ENCODE measurements at regions not wholly inside any gene's neighbourhood (a gene's known extent, or its start where the extent isn't known, plus 50 kb on each side); places are given as distances from the start of the nearest gene placed in this dataset.
A peak's percentile ranks its signal among the peaks of the same experiment; 100 is the strongest.

GRCh38 chr14:38616959-38617358 is 361.1 kb upstream of the CLEC14A start:
- 86% methylated on average over 4 of the region's 4 CpGs; no CpG with 5 or more reads in 1 of the 2 experiments for WGBS, 2 experiments (ENCODE audit: extremely low coverage in 1 of 2, insufficient coverage in 1 of 2, insufficient read length in 1 of 2, insufficient replicate concordance in 2 of 2, low coverage in 1 of 2, low lambda C conversion rate in 2 of 2, missing lambda C conversion rate in 1 of 2)
- Histone ChIP-seq H3K4me1 (replicated peaks in 1 of 4; ENCODE audit: control insufficient read depth in 3 of 4, insufficient read depth in 4 of 4, low read length in 3 of 4) (no peaks in the 10 kb centered on the region; a peak in 1 of 7 replicates), H3K23me2 (ENCODE audit: low read depth, low read length) (no peaks in the 10 kb centered on the region), H3K18ac (ENCODE audit: extremely low read depth, low read length) (no peak overlapping the region), H2AK5ac (ENCODE audit: low read depth, low read length) (no peak overlapping the region), H3K4me2 (ENCODE audit: insufficient read depth in 1 of 2, low read depth in 2 of 2, low read length in 2 of 2) (no peak overlapping the region), H3K14ac (ENCODE audit: insufficient read length) (no peak overlapping the region), H2BK15ac (ENCODE audit: low read length) (no peak overlapping the region), H3K27me3 (replicated peaks in 1 of 4; ENCODE audit: control insufficient read depth in 3 of 4, extremely low read depth in 1 of 4, insufficient read depth in 3 of 4, low read length in 3 of 4) (no peaks in the 10 kb centered on the region), H4K20me1 (replicated peaks in 1 of 2; ENCODE audit: control insufficient read depth in 1 of 2, insufficient read depth in 2 of 2, low read length in 2 of 2) (no peaks in the 10 kb centered on the region), H2BK20ac (ENCODE audit: low read length) (no peak overlapping the region), H2BK5ac (ENCODE audit: low read depth, low read length) (no peak overlapping the region), H3K27ac (ENCODE audit: low read depth, low read length) (no peak overlapping the region), H2AFZ (ENCODE audit: low read length) (peak overlapping the region; percentile 89), H3K9ac (replicated peaks in 1 of 4; ENCODE audit: extremely low read depth in 1 of 4, low read depth in 3 of 4, low read length in 3 of 4) (no peak overlapping the region), H4K5ac (ENCODE audit: insufficient read length, low read depth, low read length) (no peak overlapping the region), H3K36me3 (ENCODE audit: control insufficient read depth in 2 of 4, insufficient read depth in 4 of 4, low read length in 3 of 4) (no peaks in the 10 kb centered on the region), H3K23ac (ENCODE audit: insufficient read length) (no peak overlapping the region), H2BK12ac (ENCODE audit: low read depth, low read length) (no peak overlapping the region), H3K4me3 (ENCODE audit: extremely low read depth in 1 of 4, insufficient read depth in 2 of 4, low read depth in 3 of 4, low read length in 4 of 4) (no peak overlapping the region), H4K8ac (ENCODE audit: extremely low read depth, insufficient read depth, low read length) (no peak overlapping the region), H3K9me3 (ENCODE audit: insufficient read depth in 2 of 2, low read depth in 1 of 2, low read length in 1 of 2) (peaks cover 0 to 4% of the 10 kb centered on the region in 2 experiments; a peak in 1 of 4 replicates), H3K79me2 (ENCODE audit: control insufficient read depth in 1 of 2, insufficient read depth in 2 of 2, low read length in 2 of 2) (no peaks in the 10 kb centered on the region), H4K91ac (replicated peaks; ENCODE audit: insufficient read length, low read length) (no peak overlapping the region), H2BK120ac (replicated peaks; ENCODE audit: low read depth, low read length) (no peak overlapping the region), H3K56ac (replicated peaks; ENCODE audit: insufficient read length, low read depth, low read length) (no peak overlapping the region), H3K4ac (replicated peaks; ENCODE audit: insufficient read length, low read depth, low read length) (no peak overlapping the region), H3K79me1 (ENCODE audit: low read depth, low read length) (no peaks in the 10 kb centered on the region)
- no peak for DNase-seq (ENCODE audit: low read depth in 1 of 2, low spot score in 2 of 2)
- ChIA-PET POLR2A (ENCODE audit: partially characterized antibody) (no interaction called here), CTCF (ENCODE audit: partially characterized antibody) (interaction anchor here (0.8 kb wide), 1 partner anchor 18 kb away, joined by 3 read pairs; no protein-coding TSS in a partner anchor)
- no peak for FAIRE-seq
- no peak for TF ChIP-seq ZNF274 (IDR thresholded peaks at IDR 0.05; ENCODE audit: borderline replicate concordance, extremely low read depth, low read length)
- TF ChIP-seq ATF2 (IDR thresholded peaks at IDR 0.05; ENCODE audit: low read length) = no peak
- TF ChIP-seq TAF7 (optimal IDR thresholded peaks at IDR 0.05; ENCODE audit: borderline replicate concordance, low read depth, low read length) = no peak
- no peak for TF ChIP-seq USF2 (IDR thresholded peaks at IDR 0.05; ENCODE audit: low read length)
- TF ChIP-seq CEBPB (IDR thresholded peaks at IDR 0.05; ENCODE audit: low read depth, low read length) = no peak
- no peak for TF ChIP-seq MAFK (IDR thresholded peaks at IDR 0.05; ENCODE audit: low read depth, low read length)
- TF ChIP-seq TEAD4 (IDR thresholded peaks at IDR 0.05; ENCODE audit: low read depth, low read length) = no peak
- no peak for TF ChIP-seq FOSL1 (IDR thresholded peaks at IDR 0.05; ENCODE audit: insufficient read depth, low read depth, low read length)
- TF ChIP-seq SP1 (IDR thresholded peaks at IDR 0.05; ENCODE audit: low read depth, low read length) = no peak
- no peak for TF ChIP-seq NRF1 (IDR thresholded peaks at IDR 0.05; ENCODE audit: low read depth, low read length)
- TF ChIP-seq EZH2 (IDR thresholded peaks at IDR 0.05; ENCODE audit: low read depth, low read length, severe bottlenecking) = no peak
- no peak for TF ChIP-seq KDM4A (IDR thresholded peaks at IDR 0.05; ENCODE audit: low read depth, low read length, severe bottlenecking)

Data from H1 (cell line).